ENCODE measurements at regions not wholly inside any gene's neighbourhood (a gene's known extent, or its start where the extent isn't known, plus 50 kb on each side); places are given as distances from the start of the nearest gene placed in this dataset.

DNA sequence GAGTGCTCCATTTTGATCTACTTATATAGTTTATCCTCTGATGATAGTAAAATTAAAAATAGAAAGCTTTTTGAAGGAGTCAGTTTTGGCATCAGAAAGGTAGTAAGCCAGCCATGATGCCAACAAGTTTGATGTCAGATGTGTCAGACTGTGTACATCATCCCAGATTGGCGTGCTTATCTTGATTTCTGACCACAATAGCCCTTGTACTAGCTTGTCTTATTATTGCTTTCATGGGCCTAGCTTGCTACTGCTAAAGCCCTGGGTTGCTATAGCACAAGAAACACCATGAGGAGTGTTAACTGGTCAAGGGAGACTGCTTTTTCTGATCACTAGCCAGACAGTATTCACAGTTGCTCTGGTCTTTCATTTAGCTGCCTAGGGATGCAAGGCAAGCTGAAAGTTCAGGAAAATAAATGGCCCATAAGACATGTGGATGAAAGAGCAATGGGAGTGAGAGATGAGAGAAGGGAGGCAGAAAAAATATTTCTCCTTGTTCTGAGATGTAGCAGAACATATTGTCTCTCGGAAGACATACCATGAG is 1038.5 kb downstream of the JRKL start:
- Histone ChIP-seq H3K27ac (ENCODE audit: low read depth in 1 of 3, low read length in 2 of 3) (no peak overlapping the region), H3K4me1 (ENCODE audit: control insufficient read depth in 3 of 3, insufficient read depth in 2 of 3, low read depth in 1 of 3, low read length in 2 of 3) (no peaks in the 10 kb centered on the region), H3K27me3 (ENCODE audit: control insufficient read depth in 3 of 3, insufficient read depth in 3 of 3, low read length in 3 of 3) (no peaks in the 10 kb centered on the region), H3K9me3 (ENCODE audit: control insufficient read depth in 2 of 2, insufficient read depth in 1 of 2, low read depth in 1 of 2, low read length in 1 of 2) (peaks cover 0 to 3% of the 10 kb centered on the region in 2 donors), H3K4me3 (ENCODE audit: low read depth in 1 of 3, low read length in 3 of 3) (no peak overlapping the region), H3K36me3 (ENCODE audit: control insufficient read depth in 3 of 3, insufficient read depth in 2 of 3, low read depth in 1 of 3, low read length in 3 of 3) (no peaks in the 10 kb centered on the region)
- WGBS, 3 donors = 63 to 80% (median 71%) methylated on average over 2 of the region's 2 CpGs
- DNase-seq (no peak), FAIRE-seq (no peak)

DNA sequence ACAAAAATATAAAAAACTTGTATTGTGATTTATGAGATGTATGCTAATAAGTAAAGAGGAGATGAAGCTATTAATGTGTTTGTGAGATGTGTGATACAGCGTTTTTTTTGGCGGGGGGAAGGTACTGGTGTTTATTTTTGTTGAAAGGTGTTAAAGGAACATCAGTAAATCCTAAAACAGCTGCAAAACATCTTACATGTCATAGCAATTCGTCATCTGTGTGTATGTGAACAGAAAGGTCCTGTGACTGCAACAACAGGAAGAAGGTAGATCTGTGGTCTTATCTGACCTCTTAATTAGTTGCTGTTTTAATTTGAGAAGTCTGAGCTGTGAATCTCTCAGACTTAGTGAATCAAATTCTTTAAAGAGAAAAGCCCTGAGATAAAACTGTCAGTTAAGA is 1041.1 kb downstream of the JRKL start:
- Histone ChIP-seq H3K27me3 (ENCODE audit: control insufficient read depth in 3 of 3, insufficient read depth in 3 of 3, low read length in 3 of 3) (no peaks in the 10 kb centered on the region), H3K4me3 (ENCODE audit: low read depth in 1 of 3, low read length in 3 of 3) (no peak overlapping the region), H3K9me3 (ENCODE audit: control insufficient read depth in 2 of 2, insufficient read depth in 1 of 2, low read depth in 1 of 2, low read length in 1 of 2) (no peaks in the 10 kb centered on the region), H3K4me1 (ENCODE audit: control insufficient read depth in 3 of 3, insufficient read depth in 2 of 3, low read depth in 1 of 3, low read length in 2 of 3) (no peaks in the 10 kb centered on the region), H3K27ac (ENCODE audit: low read depth in 1 of 3, low read length in 2 of 3) (no peak overlapping the region), H3K36me3 (ENCODE audit: control insufficient read depth in 3 of 3, insufficient read depth in 2 of 3, low read depth in 1 of 3, low read length in 3 of 3) (no peaks in the 10 kb centered on the region)
- 24 to 36% (median 27%) methylated on average over 3 of the region's 3 CpGs for WGBS, 3 donors
- FAIRE-seq (no peak), DNase-seq (no peak)

DNA sequence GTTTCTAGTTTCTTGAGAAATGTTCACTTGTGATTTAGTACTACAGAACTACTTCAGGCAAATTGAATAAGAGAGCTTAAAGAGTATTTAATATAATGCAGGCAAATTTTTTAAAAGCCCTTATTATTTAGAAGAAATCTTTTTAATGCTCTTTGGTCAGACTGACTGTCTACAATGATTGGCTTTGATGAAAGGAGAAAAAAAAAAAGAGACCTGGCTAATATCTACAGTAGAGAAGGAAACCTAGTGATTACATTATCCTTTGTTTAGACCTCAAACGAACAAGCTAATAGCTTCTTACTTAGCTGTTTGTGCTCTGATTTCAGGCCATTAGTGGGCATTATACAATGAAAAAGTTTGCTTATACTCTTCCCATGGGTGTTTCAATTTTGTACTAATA is 1043.1 kb downstream of the JRKL start:
- Histone ChIP-seq H3K9me3 (ENCODE audit: control insufficient read depth in 2 of 2, insufficient read depth in 1 of 2, low read depth in 1 of 2, low read length in 1 of 2) (no peaks in the 10 kb centered on the region), H3K4me1 (ENCODE audit: control insufficient read depth in 3 of 3, insufficient read depth in 2 of 3, low read depth in 1 of 3, low read length in 2 of 3) (no peaks in the 10 kb centered on the region), H3K36me3 (ENCODE audit: control insufficient read depth in 3 of 3, insufficient read depth in 2 of 3, low read depth in 1 of 3, low read length in 3 of 3) (no peaks in the 10 kb centered on the region), H3K4me3 (ENCODE audit: low read depth in 1 of 3, low read length in 3 of 3) (no peak overlapping the region), H3K27ac (ENCODE audit: low read depth in 1 of 3, low read length in 2 of 3) (no peak overlapping the region), H3K27me3 (ENCODE audit: control insufficient read depth in 3 of 3, insufficient read depth in 3 of 3, low read length in 3 of 3) (no peaks in the 10 kb centered on the region)
- 54 to 68% (median 55%) methylated on average over 1 of the region's 1 CpG for WGBS, 3 donors
- DNase-seq (no peak), FAIRE-seq (no peak)

DNA sequence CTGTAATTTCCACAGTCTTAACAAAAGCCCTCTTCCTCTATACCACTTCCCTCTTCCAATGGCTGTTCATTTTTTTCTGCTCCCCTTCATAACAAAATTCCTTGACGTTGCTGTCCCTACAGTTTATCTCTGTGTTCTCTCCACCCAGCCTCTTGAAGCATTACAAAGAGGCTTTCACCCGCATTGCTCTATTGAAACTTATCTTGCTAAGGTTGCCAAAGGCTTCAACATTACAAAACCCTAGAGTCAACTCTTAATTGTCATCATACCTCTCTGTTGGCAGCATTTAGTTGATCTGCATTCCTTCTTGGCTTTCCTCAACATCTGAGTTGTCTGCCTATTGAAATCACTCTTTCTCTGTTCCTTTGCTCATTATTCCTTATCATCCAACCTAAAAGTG is 1055.7 kb downstream of the JRKL start:
- no peak overlapping the region for H3K27ac ChIP-seq (ENCODE audit: low read depth in 1 of 3, low read length in 2 of 3)
- FAIRE-seq (no peak), DNase-seq (no peak)
- H3K4me3 ChIP-seq (ENCODE audit: low read depth in 1 of 3, low read length in 3 of 3) = no peak overlapping the region
- H3K36me3 ChIP-seq (ENCODE audit: control insufficient read depth in 3 of 3, insufficient read depth in 2 of 3, low read depth in 1 of 3, low read length in 3 of 3) = no peaks in the 10 kb centered on the region
- H3K27me3 ChIP-seq (ENCODE audit: control insufficient read depth in 3 of 3, insufficient read depth in 3 of 3, low read length in 3 of 3) = no peaks in the 10 kb centered on the region
- WGBS, 3 donors = 39 to 54% (median 42%) methylated on average over 2 of the region's 2 CpGs
- peaks cover 0 to 2% of the 10 kb centered on the region in 2 donors for H3K9me3 ChIP-seq (ENCODE audit: control insufficient read depth in 2 of 2, insufficient read depth in 1 of 2, low read depth in 1 of 2, low read length in 1 of 2)
- H3K4me1 ChIP-seq (ENCODE audit: control insufficient read depth in 3 of 3, insufficient read depth in 2 of 3, low read depth in 1 of 3, low read length in 2 of 3) = no peaks in the 10 kb centered on the region

DNA sequence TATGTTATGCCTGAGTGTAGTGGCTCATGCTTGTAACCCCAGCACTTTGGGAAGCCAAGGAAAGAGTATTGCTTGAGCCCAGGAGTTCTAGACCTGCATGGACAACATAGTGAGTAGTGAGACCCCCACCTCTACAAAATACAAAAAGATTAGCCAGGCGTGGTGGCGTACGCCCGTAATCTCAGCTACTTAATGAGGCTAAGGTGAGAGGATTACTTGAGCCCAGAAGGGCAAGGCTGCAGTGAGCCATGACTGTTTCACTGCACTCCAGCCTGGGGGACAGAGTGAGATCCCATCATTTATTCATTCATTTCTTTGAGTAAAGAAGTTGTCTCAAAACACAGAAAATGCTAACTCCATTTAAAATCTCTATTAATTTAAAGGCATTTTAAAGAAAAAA is 1061.6 kb downstream of the JRKL start:
- Histone ChIP-seq H3K4me3 (ENCODE audit: low read depth in 1 of 3, low read length in 3 of 3) (no peak overlapping the region), H3K27me3 (ENCODE audit: control insufficient read depth in 3 of 3, insufficient read depth in 3 of 3, low read length in 3 of 3) (no peaks in the 10 kb centered on the region), H3K36me3 (ENCODE audit: control insufficient read depth in 3 of 3, insufficient read depth in 2 of 3, low read depth in 1 of 3, low read length in 3 of 3) (no peaks in the 10 kb centered on the region), H3K27ac (ENCODE audit: low read depth in 1 of 3, low read length in 2 of 3) (no peak overlapping the region), H3K4me1 (ENCODE audit: control insufficient read depth in 3 of 3, insufficient read depth in 2 of 3, low read depth in 1 of 3, low read length in 2 of 3) (no peaks in the 10 kb centered on the region), H3K9me3 (ENCODE audit: control insufficient read depth in 2 of 2, insufficient read depth in 1 of 2, low read depth in 1 of 2, low read length in 1 of 2) (peaks cover 0 to 1% of the 10 kb centered on the region in 2 donors)
- WGBS, 3 donors = 88 to 96% (median 90%) methylated on average over 4 of the region's 4 CpGs
- FAIRE-seq (no peak), DNase-seq (no peak)

DNA sequence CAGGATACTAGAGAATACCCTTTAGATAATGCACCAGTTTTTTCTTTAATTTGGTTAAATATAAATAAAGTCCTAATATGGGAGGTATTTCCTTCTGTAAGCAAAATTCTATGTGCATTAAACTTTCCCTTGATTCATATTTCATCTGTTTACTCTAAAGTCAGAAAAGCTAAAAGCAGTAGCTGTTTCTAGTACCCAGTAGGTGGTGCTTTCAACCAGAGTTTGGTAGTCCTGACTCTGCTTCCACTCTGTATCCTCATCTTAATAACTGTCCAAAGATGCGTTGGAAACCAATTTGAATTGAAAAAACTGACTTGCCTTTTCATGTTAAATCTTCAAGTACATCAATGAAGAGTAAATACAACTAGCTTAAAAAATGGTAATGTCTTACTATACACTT is 1065.2 kb downstream of the JRKL start:
- Histone ChIP-seq H3K27ac (ENCODE audit: low read depth in 1 of 3, low read length in 2 of 3) (no peak overlapping the region), H3K36me3 (ENCODE audit: control insufficient read depth in 3 of 3, insufficient read depth in 2 of 3, low read depth in 1 of 3, low read length in 3 of 3) (no peaks in the 10 kb centered on the region), H3K4me3 (ENCODE audit: low read depth in 1 of 3, low read length in 3 of 3) (no peak overlapping the region), H3K27me3 (ENCODE audit: control insufficient read depth in 3 of 3, insufficient read depth in 3 of 3, low read length in 3 of 3) (no peaks in the 10 kb centered on the region), H3K4me1 (ENCODE audit: control insufficient read depth in 3 of 3, insufficient read depth in 2 of 3, low read depth in 1 of 3, low read length in 2 of 3) (no peaks in the 10 kb centered on the region), H3K9me3 (ENCODE audit: control insufficient read depth in 2 of 2, insufficient read depth in 1 of 2, low read depth in 1 of 2, low read length in 1 of 2) (peaks cover 0 to 1% of the 10 kb centered on the region in 2 donors)
- no peak for DNase-seq
- FAIRE-seq = no peak
- WGBS, 3 donors = 35 to 54% (median 39%) methylated on average over 1 of the region's 1 CpG

DNA sequence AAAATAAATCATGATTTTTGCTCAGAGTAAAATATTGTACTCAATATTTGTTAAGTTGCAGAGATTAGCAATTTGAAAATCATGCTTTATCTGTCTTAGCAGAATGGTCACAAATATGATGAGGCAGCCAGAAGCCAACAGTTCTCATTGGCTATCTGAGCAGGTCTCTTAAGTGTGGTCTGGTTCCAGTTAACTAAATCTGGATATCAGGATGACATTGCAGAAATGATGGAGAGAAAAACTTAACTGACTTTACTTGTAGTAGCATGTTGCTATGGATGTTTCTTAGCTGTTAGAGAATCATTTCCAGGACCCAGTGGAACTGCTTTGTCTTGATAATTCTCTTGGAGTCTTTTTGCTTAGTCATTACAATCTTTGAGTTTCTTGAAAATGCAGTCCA is 1070.3 kb downstream of the JRKL start:
- no peak for FAIRE-seq
- no peak for DNase-seq
- no peaks in the 10 kb centered on the region for H3K36me3 ChIP-seq (ENCODE audit: control insufficient read depth in 3 of 3, insufficient read depth in 2 of 3, low read depth in 1 of 3, low read length in 3 of 3)
- no peak overlapping the region for H3K4me3 ChIP-seq (ENCODE audit: low read depth in 1 of 3, low read length in 3 of 3)
- H3K4me1 ChIP-seq (ENCODE audit: control insufficient read depth in 3 of 3, insufficient read depth in 2 of 3, low read depth in 1 of 3, low read length in 2 of 3) = no peaks in the 10 kb centered on the region
- no peaks in the 10 kb centered on the region for H3K27me3 ChIP-seq (ENCODE audit: control insufficient read depth in 3 of 3, insufficient read depth in 3 of 3, low read length in 3 of 3)
- peaks cover 4 to 23% of the 10 kb centered on the region in 2 donors for H3K9me3 ChIP-seq (ENCODE audit: control insufficient read depth in 2 of 2, insufficient read depth in 1 of 2, low read depth in 1 of 2, low read length in 1 of 2)
- no peak overlapping the region for H3K27ac ChIP-seq (ENCODE audit: low read depth in 1 of 3, low read length in 2 of 3)

DNA sequence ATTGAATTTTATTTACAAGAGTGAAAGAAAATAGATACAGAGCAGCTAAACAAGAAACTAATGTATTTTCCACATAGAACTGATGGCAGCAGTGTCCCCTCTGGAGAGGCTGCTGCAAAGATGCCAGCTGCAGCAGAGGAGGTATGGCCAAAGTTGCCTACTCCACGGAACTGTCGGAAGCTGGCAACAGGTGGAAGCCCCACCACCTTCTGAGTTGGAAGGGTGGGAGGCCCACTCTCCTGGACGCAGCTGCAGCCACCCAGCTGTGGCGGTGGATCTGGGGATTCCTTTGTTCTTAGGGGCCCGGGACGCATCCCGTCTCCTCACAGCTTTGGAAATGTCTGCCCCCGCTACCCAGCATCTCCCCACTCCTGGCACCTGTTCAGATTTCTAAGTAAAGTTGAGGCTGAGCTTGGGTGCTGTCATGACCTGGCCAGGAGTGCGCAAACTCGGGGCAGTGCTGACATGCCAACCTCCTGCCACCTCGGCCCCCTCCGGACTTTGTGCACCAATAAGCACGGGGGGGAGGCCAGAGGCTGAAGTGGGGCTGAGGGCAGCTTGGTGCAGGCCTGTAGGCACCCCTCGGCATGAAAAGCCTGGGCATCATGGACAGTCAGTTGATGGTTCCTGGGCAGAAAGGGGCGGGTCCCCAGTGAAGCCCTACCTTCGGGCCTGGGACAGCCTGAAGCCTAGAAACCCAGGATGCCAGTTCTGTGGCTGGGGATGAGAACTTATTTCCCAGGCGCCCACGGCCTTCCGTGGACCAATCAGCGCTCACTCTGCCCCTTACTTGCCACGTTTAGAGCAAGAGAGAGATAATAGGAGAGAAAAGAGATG is 1071.4 kb downstream of the JRKL start:
- no peak for FAIRE-seq
- WGBS, 3 donors = 79 to 88% (median 81%) methylated on average over 21 of the region's 21 CpGs

DNA sequence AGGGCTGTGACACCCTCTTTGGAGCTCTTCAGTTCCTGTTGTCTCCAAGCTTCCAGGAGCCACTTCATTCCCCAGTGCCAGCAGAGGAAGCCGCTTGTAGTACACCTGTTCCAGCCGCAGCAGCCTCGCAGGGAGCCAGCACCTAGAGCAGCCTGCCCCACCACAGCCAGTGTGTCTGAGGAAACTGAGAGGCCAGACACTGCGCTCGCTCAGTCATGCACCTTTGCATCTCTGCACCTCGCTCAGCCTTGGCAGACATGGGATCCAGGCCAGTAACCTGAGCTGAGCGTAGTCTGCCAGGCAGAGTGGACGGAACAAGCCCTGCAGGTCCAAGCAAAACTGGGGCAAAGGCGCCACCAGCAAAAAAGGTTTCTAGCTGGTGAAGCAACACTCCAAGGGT is 1072.1 kb downstream of the JRKL start:
- Histone ChIP-seq H3K9me3 (ENCODE audit: control insufficient read depth in 2 of 2, insufficient read depth in 1 of 2, low read depth in 1 of 2, low read length in 1 of 2) (peaks cover 4 to 23% of the 10 kb centered on the region in 2 donors), H3K36me3 (ENCODE audit: control insufficient read depth in 3 of 3, insufficient read depth in 2 of 3, low read depth in 1 of 3, low read length in 3 of 3) (no peaks in the 10 kb centered on the region), H3K27ac (ENCODE audit: low read depth in 1 of 3, low read length in 2 of 3) (no peak overlapping the region), H3K27me3 (ENCODE audit: control insufficient read depth in 3 of 3, insufficient read depth in 3 of 3, low read length in 3 of 3) (no peaks in the 10 kb centered on the region), H3K4me3 (ENCODE audit: low read depth in 1 of 3, low read length in 3 of 3) (no peak overlapping the region), H3K4me1 (ENCODE audit: control insufficient read depth in 3 of 3, insufficient read depth in 2 of 3, low read depth in 1 of 3, low read length in 2 of 3) (no peaks in the 10 kb centered on the region)
- no peak for DNase-seq
- WGBS, 3 donors = 86 to 92% (median 91%) methylated on average over 9 of the region's 9 CpGs
- FAIRE-seq = no peak

More for the DNA sequence above, 1071.4 kb downstream of the JRKL start:
- no peak for DNase-seq
- H3K4me3 ChIP-seq (ENCODE audit: low read depth in 1 of 3, low read length in 3 of 3) = no peak overlapping the region
- peaks cover 4 to 23% of the 10 kb centered on the region in 2 donors for H3K9me3 ChIP-seq (ENCODE audit: control insufficient read depth in 2 of 2, insufficient read depth in 1 of 2, low read depth in 1 of 2, low read length in 1 of 2)
- no peak overlapping the region for H3K27ac ChIP-seq (ENCODE audit: low read depth in 1 of 3, low read length in 2 of 3)
- H3K27me3 ChIP-seq (ENCODE audit: control insufficient read depth in 3 of 3, insufficient read depth in 3 of 3, low read length in 3 of 3) = no peaks in the 10 kb centered on the region
- no peaks in the 10 kb centered on the region for H3K36me3 ChIP-seq (ENCODE audit: control insufficient read depth in 3 of 3, insufficient read depth in 2 of 3, low read depth in 1 of 3, low read length in 3 of 3)
- H3K4me1 ChIP-seq (ENCODE audit: control insufficient read depth in 3 of 3, insufficient read depth in 2 of 3, low read depth in 1 of 3, low read length in 2 of 3) = no peaks in the 10 kb centered on the region
